Posterior vena cava (tissue), 2 donors: ENCODE measurements at regions not wholly inside any gene's neighbourhood (a gene's known extent, or its start where the extent isn't known, plus 50 kb on each side); places are given as distances from the start of the nearest gene placed in this dataset.

Experiments used
- DNase-seq: peaks from one replicate; pipeline ENCODE4 v3.0.0-alpha.2; 2020; ENCODE audit warnings: low spot score
- intact Hi-C, 2 donors: fragments of 100-400 bp; cut with DNase I; formaldehyde crosslinking; loops; one replicate each; pipeline versions ENCODE4 v1.14.1 to v1.14.2; 2022 to 2023
- donor health status: DM: yes; HTN: yes; CAD: no.
- donor health status: DM: yes; HTN: yes; CAD: no.

GRCh38 chr16:9578459-9578858 is 487.0 kb downstream of the HAPSTR1 start:
- intact Hi-C loops, result no loop called here
- no peak for DNase-seq

GRCh38 chr16:9580025-9580424 is 488.6 kb downstream of the HAPSTR1 start:
- no peak for DNase-seq
- intact Hi-C loops, result loop anchor here in 1 of 2 donors (10.0 kb wide), 1 partner anchor 1195 kb away; no protein-coding TSS in a partner anchor

- DNase-seq, result no peak
Measured at GRCh38 chr16:9593440-9593839, 502.0 kb downstream of the HAPSTR1 start.

GRCh38 chr16:9594047-9594446 is 502.6 kb downstream of the HAPSTR1 start:
- intact Hi-C loops, result no loop called here

More at GRCh38 chr16:9593440-9593839, 502.0 kb downstream of the HAPSTR1 start:
- intact Hi-C loops, result no loop called here

DNA sequence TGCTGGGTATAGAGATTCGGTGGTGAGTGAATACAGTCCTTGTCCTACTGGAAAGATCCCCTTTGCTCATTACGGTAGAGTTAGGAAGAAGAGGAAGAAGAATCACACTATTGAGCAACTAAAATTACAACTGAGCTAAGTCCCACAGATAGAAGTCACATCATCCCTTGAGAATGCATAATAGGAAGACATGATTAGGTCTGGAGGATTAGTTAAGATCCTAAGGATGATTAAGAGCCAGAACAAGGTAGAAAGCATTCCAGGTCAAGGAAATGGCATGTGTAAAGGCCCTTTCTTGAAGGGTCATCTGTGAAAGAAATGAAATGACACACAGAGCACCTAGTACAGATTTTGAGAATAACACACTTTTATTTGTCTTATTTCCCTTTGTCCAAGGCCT is 503.5 kb downstream of the HAPSTR1 start:
- DNase-seq, result no peak
- intact Hi-C loops, result no loop called here

More at GRCh38 chr16:9594047-9594446, 502.6 kb downstream of the HAPSTR1 start:
- DNase-seq, result no peak

- intact Hi-C loops, result no loop called here
- no peak for DNase-seq
Measured at GRCh38 chr16:9595393-9595792, 503.9 kb downstream of the HAPSTR1 start.

DNA sequence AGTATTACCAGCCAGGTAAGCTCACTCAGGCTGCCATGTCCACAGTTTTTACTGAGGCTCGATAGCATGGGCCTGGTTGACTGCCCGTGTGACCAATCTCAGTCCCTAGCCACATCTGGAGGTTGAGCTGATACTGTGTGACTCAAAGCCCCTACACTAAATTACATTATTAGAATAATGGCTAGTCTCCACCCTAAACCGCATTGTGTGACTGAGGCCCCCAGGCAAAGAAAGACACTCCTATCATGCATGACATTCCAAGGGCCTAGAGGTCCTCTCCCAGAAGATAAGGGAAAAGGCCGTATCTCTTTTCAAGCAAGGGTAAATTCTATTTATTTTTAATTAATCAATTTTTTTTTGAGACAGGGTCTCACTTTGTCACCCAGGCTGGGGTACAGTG is 505.3 kb downstream of the HAPSTR1 start:
- no peak for DNase-seq
- intact Hi-C loops, result no loop called here

DNA sequence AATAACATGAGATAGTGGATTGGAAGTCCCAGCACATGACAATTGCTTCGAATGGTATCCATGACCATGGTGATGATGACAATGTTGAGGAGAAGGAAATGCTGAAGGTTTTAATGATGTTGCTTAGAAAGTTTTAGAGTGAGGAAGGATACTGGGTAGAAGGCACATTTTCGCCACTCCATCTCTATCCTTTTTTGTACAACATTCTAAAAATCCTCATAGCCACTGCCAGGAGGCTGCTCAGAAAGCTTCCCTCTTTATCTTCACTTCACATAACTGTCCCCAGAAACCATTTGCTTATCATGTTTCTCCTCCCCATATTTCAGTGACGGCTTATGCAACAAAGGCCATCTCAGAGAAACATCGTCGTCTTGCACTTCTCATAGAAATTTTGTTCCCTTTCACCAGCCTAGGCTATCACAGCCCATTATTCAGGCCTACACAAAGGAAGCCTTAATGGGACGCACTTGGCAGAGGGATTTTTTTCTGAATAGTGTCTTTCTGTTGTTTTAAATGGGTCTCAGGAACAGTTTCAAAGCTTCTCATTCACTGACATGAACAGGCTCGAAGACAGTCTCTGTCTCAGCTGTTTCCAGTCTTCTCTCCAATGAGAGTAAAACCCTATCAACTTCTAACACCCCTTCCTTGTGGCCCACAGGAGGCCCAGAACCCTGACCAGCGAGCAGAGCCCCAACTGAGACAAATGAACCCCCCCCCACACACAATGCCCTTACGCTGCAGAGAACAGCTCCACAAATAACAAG is 506.7 kb downstream of the HAPSTR1 start:
- no peak for DNase-seq
- intact Hi-C loops, result no loop called here

- no peak for DNase-seq
- intact Hi-C loops, result no loop called here
Measured at GRCh38 chr16:9598731-9599083, 507.3 kb downstream of the HAPSTR1 start.

DNA sequence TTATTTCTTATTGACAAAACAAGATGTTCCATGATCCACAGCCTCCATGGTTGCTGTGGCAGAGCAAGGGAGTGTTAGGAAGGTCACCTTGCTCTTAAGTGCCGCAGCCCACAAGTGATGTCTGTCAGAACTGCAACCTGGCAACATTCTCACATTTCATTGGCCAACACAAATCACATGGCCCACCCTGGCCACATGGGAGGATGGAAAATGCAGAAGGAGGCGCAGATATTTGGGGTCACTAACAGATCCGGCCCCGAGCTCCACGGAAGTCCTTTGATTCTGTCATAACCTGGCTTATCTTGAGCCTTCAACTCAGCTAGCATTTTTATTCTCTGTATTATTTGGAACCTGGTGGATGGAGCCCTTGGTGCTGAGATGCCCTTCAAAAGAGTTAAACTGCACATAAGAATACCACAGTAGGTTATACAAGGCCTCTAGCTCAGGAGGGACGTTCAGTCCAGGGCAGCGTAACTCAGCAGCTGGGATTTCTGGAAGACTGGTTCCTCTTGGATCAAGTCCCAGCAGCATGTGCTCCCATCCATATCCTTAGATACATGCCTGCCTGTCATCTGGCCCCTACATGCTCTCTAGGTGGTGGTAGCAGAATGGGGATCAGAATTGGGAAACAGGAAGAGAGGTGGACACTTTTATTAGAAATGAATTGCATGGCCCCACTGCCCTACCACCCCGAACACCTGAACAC is 508.1 kb downstream of the HAPSTR1 start:
- intact Hi-C loops, result no loop called here
- DNase-seq, result no peak

GRCh38 chr16:9602189-9602588 is 510.7 kb downstream of the HAPSTR1 start:
- no peak for DNase-seq
- intact Hi-C loops, result no loop called here

DNA sequence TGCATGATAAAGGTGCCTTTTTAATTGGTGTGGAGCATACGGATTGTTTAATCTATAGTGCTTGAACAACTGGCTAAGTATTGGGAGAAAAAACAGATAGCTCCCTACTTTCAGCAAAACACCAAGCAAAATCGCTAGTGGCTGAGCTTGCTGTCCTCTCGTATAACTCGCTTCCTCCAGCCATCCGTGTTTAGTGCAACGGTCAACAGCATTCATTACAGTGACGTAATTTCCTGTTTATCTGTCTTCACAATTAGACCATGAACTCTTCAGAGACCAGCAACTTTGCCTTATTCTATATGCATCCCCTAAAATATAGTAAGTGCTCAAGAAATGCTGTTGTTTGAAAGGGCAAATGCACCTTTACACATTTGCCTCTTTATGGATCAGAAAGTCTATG is 511.9 kb downstream of the HAPSTR1 start:
- intact Hi-C loops, result no loop called here
- no peak for DNase-seq

DNA sequence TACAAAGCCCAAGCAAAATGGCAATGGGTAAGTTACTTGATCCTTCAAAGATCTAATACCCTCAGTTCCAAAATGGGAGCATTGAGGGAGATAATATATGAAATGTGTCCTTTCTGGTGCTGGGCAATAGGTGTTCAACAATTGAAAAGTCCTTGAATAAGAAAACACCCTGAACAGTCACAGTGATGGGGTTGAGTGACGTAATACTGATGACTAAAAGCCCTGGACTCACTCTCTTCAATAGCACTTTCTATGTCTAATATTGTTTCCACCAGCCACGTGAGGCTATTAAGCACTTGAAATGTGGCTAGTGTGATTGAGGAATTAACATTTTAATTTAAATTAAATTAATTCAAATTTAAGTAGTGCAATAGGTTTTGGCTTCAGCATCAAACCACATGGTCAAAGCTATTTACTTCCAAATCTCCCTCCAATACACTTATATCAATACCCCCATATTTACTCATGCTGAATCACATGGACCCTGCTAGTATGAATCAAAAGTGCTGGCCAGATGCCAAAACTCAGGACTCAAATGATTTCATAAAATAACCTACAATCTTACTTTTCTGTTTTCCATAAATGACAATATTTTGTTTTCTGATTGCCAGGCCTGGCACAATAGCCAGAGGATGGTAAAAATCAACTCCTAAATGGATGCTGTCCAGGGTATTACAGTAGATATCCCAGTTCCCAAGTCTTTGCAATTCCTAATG is 516.2 kb downstream of the HAPSTR1 start:
- intact Hi-C loops, result no loop called here
- no peak for DNase-seq

DNA sequence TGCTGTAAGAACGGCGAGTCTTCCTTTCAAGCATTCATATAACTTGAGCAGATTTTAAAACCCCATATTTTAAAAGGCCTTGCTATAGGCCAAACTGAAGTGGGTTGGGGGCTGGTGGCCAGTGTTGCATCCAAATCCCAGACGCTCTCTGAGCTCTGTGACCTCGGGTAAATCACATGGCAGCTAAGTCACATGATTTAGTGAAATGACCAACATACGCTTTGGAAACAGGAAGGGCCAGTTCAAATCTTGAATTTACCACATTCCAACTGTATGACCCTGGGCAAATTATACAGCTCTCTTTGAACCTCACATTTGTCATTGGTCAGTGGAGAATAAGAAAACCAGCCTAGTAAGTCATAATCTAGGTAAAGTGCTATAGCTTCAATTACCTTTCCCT is 519.3 kb downstream of the HAPSTR1 start:
- intact Hi-C loops, result no loop called here
- DNase-seq, result no peak

DNA sequence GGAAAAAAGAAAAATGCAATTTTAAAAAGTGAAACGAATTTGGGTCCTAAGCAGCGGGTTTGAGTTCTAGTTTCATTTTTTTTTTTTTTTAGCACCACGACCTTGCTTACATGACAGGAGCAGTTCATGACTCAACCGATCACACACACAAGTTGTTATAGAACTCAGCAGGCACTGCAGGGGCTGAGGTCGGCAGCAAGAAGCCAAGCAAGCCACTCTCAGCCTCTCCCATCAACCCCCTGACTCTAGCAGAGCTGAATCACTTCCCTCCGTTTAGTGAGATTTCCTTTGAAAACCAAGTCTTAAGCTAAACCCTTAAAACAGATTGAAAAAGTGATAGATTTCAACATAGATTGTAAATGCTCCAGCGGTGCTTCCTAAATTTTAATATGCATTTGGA is 520.8 kb downstream of the HAPSTR1 start:
- no peak for DNase-seq
- intact Hi-C loops, result no loop called here

DNA sequence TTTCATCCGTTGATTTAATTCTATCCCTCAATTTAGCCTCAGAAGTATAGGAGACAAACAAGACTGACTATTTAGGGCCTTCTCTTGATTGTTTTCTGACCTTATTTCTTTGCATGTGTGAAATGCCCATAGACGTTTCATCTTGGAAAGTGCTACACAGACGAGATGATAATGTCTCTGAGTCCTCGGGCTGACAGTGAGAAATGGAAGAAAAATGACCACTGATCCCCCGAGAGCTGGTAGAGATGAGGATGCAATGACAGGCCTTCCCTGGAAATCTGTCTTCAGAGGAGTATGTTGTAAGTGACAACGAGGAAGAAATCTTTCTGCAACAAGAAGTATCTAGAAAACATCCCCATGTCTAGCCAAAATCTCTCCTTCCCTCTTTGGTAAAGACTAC is 522.9 kb downstream of the HAPSTR1 start:
- no peak for DNase-seq
- intact Hi-C loops, result no loop called here

- intact Hi-C loops, result no loop called here
- DNase-seq, result no peak
Measured at GRCh38 chr16:9622268-9622667, 530.8 kb downstream of the HAPSTR1 start.

- intact Hi-C loops, result no loop called here
- no peak for DNase-seq
Measured at GRCh38 chr16:9625122-9625521, 533.7 kb downstream of the HAPSTR1 start.

DNA sequence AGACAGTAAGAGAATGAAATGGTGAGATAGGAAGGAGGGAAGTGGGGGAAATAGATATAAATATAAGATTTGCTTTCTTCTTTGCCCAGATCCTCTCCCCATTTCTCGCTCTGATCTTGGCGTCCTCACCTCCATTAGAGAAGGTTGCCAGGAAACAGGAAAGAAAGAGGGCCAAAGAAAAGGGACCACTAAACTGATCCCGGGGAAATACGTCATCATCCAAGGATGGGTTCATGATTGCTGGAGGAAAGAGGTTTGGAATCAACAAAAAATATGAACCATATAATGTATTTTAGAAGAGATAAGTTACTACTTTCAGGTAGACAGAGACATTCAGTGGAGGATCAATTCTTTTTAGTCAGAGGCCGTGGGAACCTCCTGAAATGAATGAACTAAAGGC is 536.0 kb downstream of the HAPSTR1 start:
- intact Hi-C loops, result no loop called here
- no peak for DNase-seq

GRCh38 chr16:9630119-9630518 is 538.7 kb downstream of the HAPSTR1 start:
- intact Hi-C loops, result no loop called here
- no peak for DNase-seq
